NCI-H1105 treated with DMSO at 0.1 percent for 48 hours (cell line): ENCODE measurements at regions not wholly inside any gene's neighbourhood (a gene's known extent, or its start where the extent isn't known, plus 50 kb on each side); places are given as distances from the start of the nearest gene placed in this dataset.
"Not testable (repeated sequence)": the region's sequence is repeated elsewhere in the genome, so short reads cannot be mapped to it uniquely, and the experiment has no call there.

Experiments
- DNase-seq: peaks from one replicate; lab custom pipeline; 2025; lab: John Stamatoyannopoulos, UW

GRCh38 chr1:222470252-222470805, 77.6 kb downstream of the HHIPL2 start:
- not testable (repeated sequence) for DNase-seq

- no peak for DNase-seq
Observed at GRCh38 chr1:222466150-222466865, 81.6 kb downstream of the HHIPL2 start.

DNA sequence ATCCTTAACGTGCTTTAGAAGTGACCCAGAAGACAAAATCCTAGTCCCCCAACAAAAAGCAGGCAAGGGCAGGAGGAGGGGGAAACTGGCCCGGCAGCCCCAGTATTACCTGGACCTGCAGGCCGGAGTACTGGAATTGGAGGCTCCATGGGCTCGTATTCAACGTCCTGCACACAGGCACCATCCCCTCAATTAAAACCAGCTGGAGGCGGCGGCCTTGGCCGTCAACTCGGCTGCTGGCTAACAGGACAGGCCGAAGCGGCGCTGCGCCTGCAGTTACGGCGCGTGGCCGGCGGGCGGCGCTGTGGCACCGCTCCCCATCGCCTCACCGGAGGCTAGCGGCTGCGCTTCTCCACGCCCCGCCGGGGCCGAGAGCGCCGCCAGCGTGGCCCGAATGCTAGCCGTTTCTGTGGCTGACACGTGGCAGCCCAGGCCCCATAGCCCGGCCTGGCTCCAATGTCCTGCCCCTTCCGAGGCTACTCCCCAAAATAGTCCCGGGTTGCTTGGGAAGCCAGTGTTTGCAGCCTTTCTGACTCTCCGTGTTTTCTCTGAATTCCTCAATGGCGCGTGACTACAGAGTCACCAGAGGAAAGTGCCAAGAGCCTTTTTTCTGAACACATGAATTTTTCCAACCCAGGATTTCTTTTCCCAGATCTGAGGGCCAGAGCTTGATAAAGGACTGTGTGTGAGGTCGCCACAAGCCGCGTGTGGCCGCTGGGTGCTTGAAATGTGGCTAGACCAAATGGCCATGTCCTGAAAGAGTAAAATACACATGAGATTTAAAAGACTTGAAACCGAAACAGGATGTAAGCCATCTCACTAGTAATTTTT, 82.5 kb downstream of the HHIPL2 start:
- no peak for DNase-seq

DNA sequence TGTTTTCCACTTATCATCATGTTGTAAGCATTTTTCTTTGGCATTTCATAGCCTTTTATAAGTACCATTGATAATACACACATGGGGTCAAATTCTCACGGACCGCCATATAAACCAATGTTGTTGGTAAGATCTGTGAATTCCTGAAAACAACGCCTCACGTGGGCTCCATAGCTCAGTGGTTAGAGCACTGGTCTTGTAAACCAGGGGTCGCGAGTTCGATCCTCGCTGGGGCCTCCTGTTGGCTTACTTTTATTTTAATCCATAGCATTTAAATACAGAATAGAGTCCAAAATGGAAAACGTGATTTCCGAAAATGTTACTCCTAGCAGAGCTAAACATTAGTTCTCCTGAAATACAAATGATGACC, 83.1 kb downstream of the HHIPL2 start:
- DNase-seq, result no peak

DNA sequence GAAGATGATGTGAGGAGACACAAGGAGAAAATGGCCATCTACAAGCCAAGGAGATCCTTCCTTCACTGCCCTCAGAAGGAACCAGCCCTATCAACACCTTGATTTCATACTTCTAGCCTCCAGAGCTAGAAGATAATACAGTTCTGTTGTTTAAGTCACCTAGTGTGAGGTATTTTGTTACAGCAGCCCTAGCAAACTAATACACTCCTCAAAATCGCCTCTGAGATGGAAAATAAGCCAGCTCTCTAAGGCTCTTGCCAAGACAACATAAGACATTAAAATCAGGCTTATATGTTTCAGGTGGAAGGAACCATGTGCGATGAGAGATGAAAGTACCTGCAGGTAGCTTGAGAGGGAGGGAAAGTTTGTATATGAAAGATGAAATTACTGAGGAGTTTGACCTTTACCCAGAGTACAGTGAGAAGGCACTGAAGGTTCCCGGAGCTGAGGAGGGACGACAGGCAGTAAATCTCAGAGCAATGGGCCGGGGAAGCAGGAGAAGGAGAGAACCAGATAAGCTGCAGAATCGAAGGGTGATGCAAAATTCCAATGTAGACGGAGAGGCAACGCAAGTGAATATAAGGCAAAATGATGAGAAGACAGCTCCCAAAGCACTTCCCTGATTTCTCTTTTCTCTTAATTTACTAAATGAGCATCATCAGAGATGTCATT, 84.7 kb downstream of the HHIPL2 start:
- no peak for DNase-seq

GRCh38 chr1:222462601-222463000, 85.3 kb downstream of the HHIPL2 start:
- DNase-seq, result no peak

GRCh38 chr1:222461941-222462340, 86.0 kb downstream of the HHIPL2 start:
- DNase-seq, result no peak

- DNase-seq, result no peak
Observed at GRCh38 chr1:222459652-222460051, 88.3 kb downstream of the HHIPL2 start.

DNA sequence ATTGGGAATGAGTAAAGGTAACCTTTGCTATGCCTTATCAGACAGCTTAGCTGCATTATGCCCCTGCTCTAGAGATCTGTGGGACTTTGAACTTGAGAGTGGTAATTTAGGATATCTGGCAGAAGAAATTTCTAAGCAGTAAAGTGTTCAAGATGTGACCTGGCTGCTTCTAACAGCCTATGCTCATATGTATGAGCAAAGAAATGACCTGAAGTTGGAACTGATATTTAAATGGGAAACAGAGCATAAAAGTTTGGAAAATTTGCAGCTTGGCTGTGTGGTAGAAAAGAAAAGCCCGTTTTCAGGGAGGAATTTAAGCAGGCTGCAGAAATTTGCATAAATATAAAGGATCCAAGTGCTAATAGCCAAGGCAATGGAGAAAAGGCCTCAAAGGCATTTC, 90.4 kb downstream of the HHIPL2 start:
- DNase-seq, result no peak

- no peak for DNase-seq
Observed at GRCh38 chr1:222457084-222457483, 90.8 kb downstream of the HHIPL2 start.

DNA sequence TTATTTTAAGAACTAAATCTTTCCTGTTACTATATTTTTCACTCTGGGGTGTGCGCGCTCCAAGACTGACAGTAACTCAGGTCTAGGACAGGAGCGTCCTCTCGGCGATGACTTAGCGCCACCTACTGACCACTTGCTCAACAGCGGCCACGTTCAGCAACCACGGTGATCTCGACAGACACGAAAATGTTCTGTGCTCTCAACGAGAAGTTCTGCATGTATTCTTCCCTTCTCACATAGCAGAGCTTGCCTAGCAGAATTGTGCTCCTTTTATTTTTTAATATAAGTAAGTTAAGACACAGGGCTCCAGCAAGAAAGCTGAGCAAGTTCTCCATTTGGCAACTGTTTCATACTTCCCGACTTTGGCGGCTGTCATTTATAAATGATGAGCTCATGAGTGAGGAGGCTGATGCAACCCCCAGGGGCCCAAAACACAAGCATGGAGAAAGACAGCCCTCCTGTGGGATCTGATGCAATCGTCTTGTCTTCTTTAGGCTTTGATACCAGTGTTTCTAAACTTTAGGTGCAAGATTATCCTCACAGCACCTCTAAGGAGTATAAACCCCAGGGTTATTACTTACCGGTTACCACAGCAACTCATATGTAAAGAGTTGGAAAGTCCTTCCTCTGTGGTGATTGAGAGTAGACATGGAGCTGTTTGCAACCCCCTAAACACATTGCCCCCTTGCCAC, 92.6 kb downstream of the HHIPL2 start:
- DNase-seq, result no peak

DNA sequence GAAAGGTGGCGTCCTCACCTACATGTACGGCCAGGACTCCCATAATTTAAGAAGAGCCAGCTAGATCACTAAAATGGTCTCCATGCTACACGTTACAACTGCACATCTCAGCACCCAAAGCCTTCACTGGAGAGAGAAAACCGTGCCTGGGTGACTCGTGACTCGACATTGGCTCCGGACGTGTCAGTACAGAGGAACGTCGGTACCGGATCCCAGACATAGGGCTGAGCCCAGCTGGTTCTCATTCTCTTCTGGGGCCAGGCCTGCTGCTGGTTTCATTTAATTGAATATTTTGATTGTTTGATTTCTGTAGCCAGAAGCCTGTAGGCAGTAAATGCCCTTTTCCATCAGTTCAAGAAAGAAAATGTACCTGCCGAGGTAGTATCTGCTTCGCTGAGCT, 93.1 kb downstream of the HHIPL2 start:
- DNase-seq, result no peak

DNA sequence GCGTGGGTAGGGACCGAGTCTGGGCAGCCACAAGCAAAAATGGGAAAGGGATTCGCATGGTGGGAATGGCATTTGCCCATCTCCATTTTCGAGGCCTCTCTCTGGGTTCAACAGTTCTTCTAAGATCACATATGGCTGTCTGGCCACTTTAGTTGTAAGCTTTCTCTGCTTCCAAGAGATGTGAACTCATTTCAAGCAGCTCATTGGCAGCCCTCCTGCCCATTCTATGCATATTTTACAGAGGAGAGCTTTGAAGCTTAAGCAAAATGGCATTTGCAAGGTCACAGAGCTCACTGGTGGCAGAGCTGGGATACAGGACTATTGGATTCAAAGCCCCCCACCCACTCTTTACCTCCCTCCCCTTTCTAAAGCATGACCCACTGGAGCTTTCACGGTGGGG, 93.7 kb downstream of the HHIPL2 start:
- no peak for DNase-seq

DNA sequence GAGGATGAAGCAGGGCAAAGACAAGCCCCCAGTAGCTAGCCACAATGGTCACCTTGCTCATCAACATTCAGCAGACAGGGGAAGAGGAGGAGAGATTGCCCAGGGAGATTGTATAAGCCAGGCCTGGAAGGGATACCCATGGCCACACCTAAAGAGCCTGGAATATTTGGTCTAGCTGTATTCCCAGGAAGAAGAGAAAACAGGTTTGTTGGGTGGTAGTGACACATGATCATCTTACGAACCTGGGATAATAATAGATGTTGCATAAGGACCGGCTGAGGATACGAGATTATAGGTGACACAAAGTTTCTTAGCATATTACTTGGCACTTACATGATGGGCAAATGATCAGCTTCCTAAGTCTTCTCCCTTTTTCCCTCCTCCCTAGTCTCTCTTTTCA, 95.9 kb downstream of the HHIPL2 start:
- no peak for DNase-seq

DNA sequence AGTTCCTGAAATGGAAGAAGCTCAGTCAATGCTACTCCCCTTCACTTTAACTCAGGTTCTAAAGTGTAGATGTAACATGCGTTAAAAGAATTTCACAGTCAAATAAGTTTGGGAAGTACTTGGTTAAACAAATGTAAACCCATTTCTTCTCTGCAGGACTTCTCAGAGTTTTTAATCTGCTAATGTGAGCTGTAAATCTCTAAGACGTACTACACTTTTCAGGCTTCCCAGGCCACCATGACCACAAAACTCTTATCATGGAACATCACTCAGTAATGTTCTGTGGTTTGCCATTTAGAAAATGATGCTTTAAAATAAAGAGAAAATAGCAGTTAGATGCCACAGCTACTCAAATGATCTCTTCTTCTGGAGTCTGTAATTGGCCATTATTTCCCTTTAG, 104.3 kb downstream of the HHIPL2 start:
- DNase-seq, result no peak

DNA sequence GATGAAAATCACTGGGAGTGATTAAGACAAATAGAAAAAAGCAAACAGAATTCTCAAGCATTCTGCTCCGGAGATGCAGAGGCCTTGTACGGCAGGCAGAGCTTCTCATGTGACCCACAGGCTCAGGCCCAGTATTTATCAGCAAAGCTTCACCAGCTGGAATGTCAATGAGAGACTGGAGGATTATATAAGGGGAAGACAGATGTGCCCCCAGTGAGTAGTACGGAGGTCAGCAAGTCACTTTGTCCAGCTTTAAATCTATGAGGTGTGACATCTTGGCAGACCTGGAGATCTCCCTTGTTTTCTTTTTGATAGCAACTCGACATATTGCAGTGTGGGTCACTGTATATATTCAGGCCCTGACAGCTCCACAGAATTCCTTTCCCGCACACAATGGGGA, 106.8 kb downstream of the HHIPL2 start:
- no peak for DNase-seq

DNA sequence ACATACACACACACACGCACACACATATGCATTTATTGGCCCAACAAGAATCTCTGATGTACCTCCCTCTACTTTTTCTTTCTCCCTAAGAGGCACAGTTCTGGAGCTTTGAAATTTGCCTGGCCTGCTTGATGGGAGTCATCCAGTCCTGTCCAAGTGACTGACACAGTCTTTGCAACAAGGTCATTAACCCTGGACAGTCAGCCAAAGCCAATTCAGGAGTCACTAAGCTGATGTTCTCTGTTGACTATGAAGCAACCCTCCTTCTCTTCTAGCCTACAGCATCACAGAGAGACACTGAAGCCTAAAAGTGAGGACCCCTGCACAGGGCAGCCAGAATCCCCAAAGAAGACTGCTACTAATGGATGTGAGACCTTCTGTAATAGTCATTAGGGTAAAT, 123.1 kb downstream of the HHIPL2 start:
- DNase-seq, result no peak

DNA sequence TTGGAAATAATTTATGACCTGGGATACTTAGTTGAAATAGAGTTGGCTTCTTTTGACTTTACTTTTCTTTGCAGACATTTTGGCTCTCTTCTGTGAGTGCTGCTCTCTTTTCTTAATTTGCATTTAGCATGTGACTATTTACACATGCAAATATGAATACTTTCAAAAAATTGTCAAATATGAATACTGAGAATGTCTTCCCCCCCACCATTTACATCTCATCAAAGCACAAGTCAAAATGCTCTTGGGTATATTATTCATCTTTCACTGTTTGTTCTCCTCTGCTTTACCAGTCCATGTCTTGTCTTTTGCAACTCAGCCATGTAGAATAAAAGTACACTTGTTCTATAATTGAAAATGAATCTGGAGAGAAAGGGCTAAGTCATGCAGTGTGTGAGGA, 126.5 kb downstream of the HHIPL2 start:
- no peak for DNase-seq

DNA sequence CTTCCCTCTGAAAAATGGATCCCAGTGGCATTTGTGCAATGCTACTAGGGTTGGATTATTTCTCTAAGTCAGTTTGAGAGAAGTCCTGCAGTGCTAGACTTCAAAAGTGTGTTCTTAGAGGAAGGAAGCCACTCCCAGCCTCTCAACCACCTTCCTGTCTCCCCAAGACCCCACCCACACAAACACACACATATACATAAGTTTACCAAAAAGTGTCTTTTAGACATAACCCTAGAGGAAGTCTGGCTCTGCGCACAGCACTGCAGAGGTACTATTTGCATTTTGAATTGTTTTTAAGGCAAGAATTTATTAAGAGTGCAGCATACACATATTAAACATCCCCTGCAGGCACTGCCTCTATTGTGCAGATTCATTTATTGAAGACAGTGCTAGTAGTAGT, 127.3 kb downstream of the HHIPL2 start:
- DNase-seq, result no peak

DNA sequence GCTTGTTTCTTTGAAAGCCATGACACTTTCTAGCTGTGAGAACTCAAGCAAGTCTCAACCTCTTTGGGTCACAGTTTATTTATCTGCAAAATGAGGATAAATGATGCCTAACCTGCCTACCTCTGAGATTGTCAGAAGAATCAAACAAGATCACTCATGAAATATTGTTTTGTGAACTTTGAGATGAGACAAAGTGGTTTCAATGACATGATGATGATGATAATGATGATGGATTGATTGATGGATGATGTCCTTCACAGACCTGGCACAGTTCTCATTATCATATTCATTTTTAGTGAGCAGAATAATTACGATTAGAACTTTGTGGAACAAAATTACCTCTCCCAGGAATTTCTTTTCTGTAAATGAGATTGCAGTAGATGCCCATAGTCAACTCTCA, 129.2 kb downstream of the HHIPL2 start:
- no peak for DNase-seq

DNA sequence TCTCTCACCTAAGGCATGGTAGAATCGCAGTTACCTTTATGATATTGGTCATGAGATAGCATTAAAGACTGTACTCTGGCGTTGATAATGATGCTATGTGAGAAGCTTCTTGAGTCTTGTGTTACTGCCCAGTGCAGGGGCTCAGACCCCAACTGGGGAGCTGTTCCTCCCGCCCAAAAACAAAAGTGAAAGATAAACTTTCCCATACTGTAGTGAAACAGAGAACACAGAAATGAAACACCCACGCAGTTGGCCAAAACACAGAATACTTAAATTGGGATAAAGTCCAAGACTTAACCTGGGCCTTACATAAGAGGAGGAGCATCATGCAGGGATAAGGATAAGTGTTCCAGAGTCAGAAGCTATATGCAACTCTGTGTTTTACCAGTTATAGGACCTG, 130.6 kb downstream of the HHIPL2 start:
- no peak for DNase-seq
